GM12865 (cell line): ENCODE measurements at regions not wholly inside any gene's neighbourhood (a gene's known extent, or its start where the extent isn't known, plus 50 kb on each side); places are given as distances from the start of the nearest gene placed in this dataset.

ENCODE experiments used
- DNase-seq: peaks from one replicate; pipeline ENCODE4 v3.0.0; 2010; ENCODE audit warnings: low read depth
- H3K4me3 ChIP-seq: 2 replicates; pipeline ENCODE4 v1.5.1; 2011; ENCODE audit warnings: mild to moderate bottlenecking, low read depth, low read length, control low read depth
- TF ChIP-seq, protein P1 (sequence below): IDR thresholded peaks from 2 replicates; pipeline ENCODE4 v1.5.1; 2011; ENCODE audit warnings: low read length, control low read depth, low read depth, inconsistent platforms; ENCODE audit not compliant: insufficient read depth; ENCODE audit errors: missing control alignments

DNA sequence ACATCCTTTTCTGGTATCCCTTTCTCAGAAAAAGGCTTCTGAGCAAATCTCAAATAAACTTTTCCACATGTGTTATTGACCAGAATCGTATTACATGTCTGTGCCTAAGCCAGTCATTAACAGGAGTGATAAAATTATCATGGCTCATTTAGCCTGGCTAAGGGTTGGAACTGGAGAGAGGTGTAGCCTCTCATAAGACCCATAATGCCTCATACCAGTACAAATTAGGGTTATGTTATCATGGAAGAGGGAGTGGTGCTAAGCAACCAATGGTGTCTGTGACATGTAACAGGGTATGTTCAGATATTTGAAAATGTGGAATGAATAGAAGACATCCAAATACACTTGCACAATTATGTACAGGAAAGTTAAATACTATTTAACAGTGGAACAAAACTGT is 99.6 kb upstream of the CCDC160 start:
- H3K4me3 ChIP-seq = no peak overlapping the region
- TF ChIP-seq, protein P1, sequence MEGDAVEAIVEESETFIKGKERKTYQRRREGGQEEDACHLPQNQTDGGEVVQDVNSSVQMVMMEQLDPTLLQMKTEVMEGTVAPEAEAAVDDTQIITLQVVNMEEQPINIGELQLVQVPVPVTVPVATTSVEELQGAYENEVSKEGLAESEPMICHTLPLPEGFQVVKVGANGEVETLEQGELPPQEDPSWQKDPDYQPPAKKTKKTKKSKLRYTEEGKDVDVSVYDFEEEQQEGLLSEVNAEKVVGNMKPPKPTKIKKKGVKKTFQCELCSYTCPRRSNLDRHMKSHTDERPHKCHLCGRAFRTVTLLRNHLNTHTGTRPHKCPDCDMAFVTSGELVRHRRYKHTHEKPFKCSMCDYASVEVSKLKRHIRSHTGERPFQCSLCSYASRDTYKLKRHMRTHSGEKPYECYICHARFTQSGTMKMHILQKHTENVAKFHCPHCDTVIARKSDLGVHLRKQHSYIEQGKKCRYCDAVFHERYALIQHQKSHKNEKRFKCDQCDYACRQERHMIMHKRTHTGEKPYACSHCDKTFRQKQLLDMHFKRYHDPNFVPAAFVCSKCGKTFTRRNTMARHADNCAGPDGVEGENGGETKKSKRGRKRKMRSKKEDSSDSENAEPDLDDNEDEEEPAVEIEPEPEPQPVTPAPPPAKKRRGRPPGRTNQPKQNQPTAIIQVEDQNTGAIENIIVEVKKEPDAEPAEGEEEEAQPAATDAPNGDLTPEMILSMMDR = no peak
- no peak for DNase-seq

DNA sequence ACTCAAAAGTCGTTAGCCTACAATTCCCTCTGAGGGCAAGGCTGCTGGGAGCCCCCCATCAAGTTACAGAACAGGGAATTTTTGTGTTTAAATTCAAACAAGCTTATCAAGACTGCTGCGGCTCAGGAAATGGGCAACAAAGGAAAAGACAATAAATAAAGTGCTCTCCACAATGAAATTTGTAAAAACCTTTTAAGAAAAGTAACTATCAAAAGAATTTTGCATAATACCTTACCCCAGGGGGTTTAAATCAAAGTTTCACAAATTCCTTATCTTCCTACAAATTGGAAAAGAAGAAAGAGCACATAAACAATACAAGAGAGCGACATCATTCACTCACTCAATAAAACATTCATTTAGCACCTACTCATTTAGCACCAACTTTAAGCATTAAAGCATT is 97.9 kb upstream of the CCDC160 start:
- no peak for DNase-seq
- H3K4me3 ChIP-seq = no peak overlapping the region
- TF ChIP-seq, protein P1 = no peak

DNA sequence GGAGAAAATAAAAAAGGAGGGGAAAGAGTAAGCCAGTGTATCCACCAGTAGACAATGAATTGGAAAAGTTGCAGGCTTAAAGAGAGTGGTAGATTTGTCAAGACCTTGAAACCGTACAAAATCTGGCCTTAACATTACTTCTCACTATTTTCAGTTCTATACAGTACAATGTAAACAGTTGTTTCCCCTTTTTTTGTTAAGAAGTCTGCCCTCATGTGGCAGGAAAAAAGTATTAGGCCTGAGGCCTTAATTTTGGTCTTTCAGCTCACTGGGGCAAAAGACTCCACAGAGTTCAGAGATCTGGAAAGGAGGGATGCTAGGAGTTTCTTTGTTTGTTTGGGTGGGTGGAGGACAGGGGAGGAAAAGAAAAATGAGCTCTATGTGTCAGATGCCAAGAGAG is 92.8 kb upstream of the CCDC160 start:
- H3K4me3 ChIP-seq = no peak overlapping the region
- TF ChIP-seq, protein P1 = peak; percentile 27
- peak; percentile 7 for DNase-seq

DNA sequence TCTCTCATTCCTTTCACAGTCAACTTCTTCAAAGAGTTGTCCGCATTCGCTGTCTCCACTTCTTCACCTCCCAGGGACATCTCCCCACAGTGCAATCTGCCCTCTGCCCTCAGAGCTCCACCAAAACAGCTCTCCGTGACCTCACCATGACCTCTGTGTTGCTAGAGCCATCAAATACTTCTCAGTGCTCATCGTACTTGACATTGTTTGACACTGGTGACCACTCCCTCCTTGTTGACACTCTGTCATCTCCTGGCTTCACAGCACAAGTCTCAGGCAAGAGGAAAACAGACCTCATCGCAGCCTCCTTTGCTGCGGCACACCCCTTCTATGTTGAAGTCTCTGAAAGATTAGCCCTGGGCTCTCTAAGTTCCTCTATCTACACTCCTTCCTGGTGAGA is 90.5 kb upstream of the CCDC160 start:
- DNase-seq = no peak
- TF ChIP-seq, protein P1 = no peak
- H3K4me3 ChIP-seq = no peak overlapping the region

DNA sequence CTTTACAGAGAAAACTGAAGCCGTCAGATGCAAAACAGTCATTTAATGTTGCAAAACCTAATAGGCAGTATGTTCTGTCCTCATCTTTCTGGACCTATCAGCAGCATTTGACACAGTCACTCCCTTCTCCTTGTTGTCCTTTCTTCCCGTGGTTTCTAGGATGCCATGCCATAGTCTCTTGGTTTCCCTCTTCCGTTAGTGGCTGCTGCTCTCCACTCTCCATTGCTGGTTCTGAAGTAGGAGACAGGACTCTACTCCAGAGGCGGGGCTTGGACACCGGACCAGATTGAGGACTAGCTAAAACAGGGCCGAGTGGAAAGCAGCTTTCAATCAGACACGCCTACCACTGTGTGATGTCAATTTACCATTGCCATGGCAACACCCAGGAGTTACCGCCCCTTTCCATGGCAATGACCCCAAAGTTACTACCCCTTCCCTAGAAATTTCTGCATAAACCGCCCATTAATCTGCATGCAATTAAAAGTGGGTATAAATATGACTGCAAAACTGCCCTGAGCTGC is 88.8 kb upstream of the CCDC160 start:
- DNase-seq = no peak
- TF ChIP-seq, protein P1 = no peak
- H3K4me3 ChIP-seq = no peak overlapping the region

DNA sequence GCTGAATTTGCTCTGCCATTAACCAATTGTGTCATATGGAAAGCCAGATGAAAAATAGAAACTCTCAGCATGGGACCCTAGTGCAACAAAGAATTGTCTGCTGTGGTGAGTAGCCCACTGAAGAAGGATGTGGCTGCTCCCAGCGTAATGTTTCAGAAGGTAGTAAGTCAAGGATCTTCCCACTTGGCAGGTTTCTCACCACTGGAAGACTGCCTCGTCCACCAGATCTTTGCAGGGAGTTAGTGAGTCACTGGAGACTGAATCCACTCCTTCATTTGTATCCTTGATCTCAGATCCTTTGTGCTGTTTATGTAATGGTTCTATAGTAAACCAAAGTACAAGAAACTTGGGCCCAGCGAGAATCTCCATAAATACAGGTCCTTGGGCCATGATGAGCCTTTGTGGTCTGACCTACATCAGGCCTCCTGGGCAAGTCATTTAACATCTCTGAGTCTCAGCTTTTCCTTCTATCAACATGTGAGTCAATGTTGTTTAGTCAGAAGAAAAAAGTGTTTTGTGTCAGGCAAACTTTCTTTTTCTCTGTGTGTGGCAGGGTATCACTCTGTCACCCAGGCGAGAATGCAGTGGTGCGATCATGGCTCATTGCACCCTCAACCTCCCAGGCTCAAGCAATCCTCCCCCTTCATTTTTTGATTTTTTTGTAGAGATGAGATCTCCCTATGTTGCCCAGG is 78.0 kb upstream of the CCDC160 start:
- DNase-seq = no peak
- TF ChIP-seq, protein P1 = no peak
- no peak overlapping the region for H3K4me3 ChIP-seq

DNA sequence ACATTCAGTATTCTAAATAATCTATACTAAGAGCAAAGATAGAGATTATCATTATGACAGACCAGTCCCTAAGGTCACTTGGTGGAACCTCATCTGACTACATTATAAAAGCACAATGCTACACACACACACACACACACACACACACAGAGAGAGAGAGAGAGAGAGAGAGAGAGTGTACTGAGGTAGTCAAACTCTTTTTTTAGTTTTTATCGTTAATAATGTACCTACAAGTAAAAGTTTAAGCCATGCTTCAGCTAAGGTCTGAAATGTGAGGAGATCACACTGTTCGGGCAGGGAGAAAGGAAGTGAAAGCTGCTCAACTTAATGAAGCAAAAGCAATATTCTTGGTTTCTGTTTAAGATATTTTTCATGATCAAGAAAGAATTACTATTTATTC is 75.8 kb upstream of the CCDC160 start:
- no peak overlapping the region for H3K4me3 ChIP-seq
- TF ChIP-seq, protein P1 = no peak
- DNase-seq = no peak
